Fibroblast of skin of scalp (primary cell): ENCODE measurements at regions not wholly inside any gene's neighbourhood (a gene's known extent, or its start where the extent isn't known, plus 50 kb on each side); places are given as distances from the start of the nearest gene placed in this dataset.
"Not testable (repeated sequence)": the region's sequence is repeated elsewhere in the genome, so short reads cannot be mapped to it uniquely, and the experiment has no call there.

Experiments
- DNase-seq: peaks from one replicate; pipeline ENCODE4 v3.0.0-alpha.2; 2013

- DNase-seq = no peak
Observed at GRCh38 chr5:98321361-98321760, 452.1 kb upstream of the RGMB start.

GRCh38 chr5:98325187-98325586 is 448.3 kb upstream of the RGMB start:
- not testable (repeated sequence) for DNase-seq

GRCh38 chr5:98328015-98328414 is 445.4 kb upstream of the RGMB start:
- no peak for DNase-seq

GRCh38 chr5:98330871-98331270 is 442.6 kb upstream of the RGMB start:
- DNase-seq = no peak

- DNase-seq = no peak
Observed at GRCh38 chr5:98333921-98334320, 439.5 kb upstream of the RGMB start.

- no peak for DNase-seq
Observed at GRCh38 chr5:98334946-98335345, 438.5 kb upstream of the RGMB start.

GRCh38 chr5:98339141-98339848 is 434.2 kb upstream of the RGMB start:
- no peak for DNase-seq

- DNase-seq = peak; percentile 93
Observed at GRCh38 chr5:98341038-98342032, 432.1 kb upstream of the RGMB start.

GRCh38 chr5:98342958-98343660 is 430.4 kb upstream of the RGMB start:
- DNase-seq = not testable (repeated sequence)

GRCh38 chr5:98349251-98349989 is 424.0 kb upstream of the RGMB start:
- peak; percentile 94 for DNase-seq

GRCh38 chr5:98349990-98350365 is 423.5 kb upstream of the RGMB start:
- no peak for DNase-seq

GRCh38 chr5:98354922-98355321 is 418.5 kb upstream of the RGMB start:
- DNase-seq = no peak

- DNase-seq = no peak
Observed at GRCh38 chr5:98360548-98360947, 412.9 kb upstream of the RGMB start.

GRCh38 chr5:98363157-98363556 is 410.3 kb upstream of the RGMB start:
- DNase-seq = no peak

GRCh38 chr5:98364549-98364948 is 408.9 kb upstream of the RGMB start:
- DNase-seq = no peak

- DNase-seq = no peak
Observed at GRCh38 chr5:98365126-98365525, 408.3 kb upstream of the RGMB start.

- no peak for DNase-seq
Observed at GRCh38 chr5:98368141-98368540, 405.3 kb upstream of the RGMB start.

GRCh38 chr5:98372351-98372750 is 401.1 kb upstream of the RGMB start:
- no peak for DNase-seq

- no peak for DNase-seq
Observed at GRCh38 chr5:98391921-98392625, 381.4 kb upstream of the RGMB start.

GRCh38 chr5:98393205-98393604 is 380.3 kb upstream of the RGMB start:
- DNase-seq = not testable (repeated sequence)

GRCh38 chr5:98397081-98397480 is 376.4 kb upstream of the RGMB start:
- peak; percentile 72 for DNase-seq

GRCh38 chr5:98398465-98398864 is 375.0 kb upstream of the RGMB start:
- no peak for DNase-seq
